Posterior vena cava (tissue), 2 donors: ENCODE measurements at regions not wholly inside any gene's neighbourhood (a gene's known extent, or its start where the extent isn't known, plus 50 kb on each side); places are given as distances from the start of the nearest gene placed in this dataset.
"Not testable (repeated sequence)": the region's sequence is repeated elsewhere in the genome, so short reads cannot be mapped to it uniquely, and the experiment has no call there.

ENCODE experiments used
- DNase-seq: peaks from one replicate; pipeline ENCODE4 v3.0.0-alpha.2; 2020; ENCODE audit warnings: low spot score
- intact Hi-C, 2 donors: fragments of 100-400 bp; cut with DNase I; formaldehyde crosslinking; loops; one replicate each; pipeline versions ENCODE4 v1.14.1 to v1.14.2; 2022 to 2023
- donor health status: DM: yes; HTN: yes; CAD: no.
- donor health status: DM: yes; HTN: yes; CAD: no.

DNA sequence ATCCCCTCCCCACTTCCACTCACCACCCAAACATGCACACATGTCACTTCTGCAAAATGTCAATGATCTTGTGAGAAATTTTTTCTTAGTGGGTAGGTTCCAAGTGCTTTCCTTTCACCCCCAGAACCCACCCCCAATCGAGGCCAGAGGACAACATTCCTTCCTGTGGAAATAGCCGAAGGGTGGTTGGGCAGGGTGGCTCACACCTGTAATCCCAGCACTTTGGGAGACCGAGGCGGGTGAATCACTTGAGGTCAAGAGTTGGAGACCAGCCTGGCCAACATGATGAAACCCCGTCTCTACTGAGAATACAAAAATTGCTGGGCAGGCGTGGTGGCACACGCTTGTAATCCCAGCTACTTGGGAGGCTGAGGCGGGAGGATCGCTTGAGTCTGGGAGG lies 208.7 kb downstream of the RAB11FIP4 start:
- peak; percentile 46 for DNase-seq
- intact Hi-C loops: not testable (repeated sequence)

GRCh38 chr17:31598921-31599571 lies 207.6 kb downstream of the RAB11FIP4 start:
- peak; percentile 76 for DNase-seq
- intact Hi-C loops: no loop called here

GRCh38 chr17:31598399-31598782 lies 206.9 kb downstream of the RAB11FIP4 start:
- intact Hi-C loops: no loop called here

GRCh38 chr17:31597646-31598398 lies 206.3 kb downstream of the RAB11FIP4 start:
- intact Hi-C loops: no loop called here
- peak; percentile 76 for DNase-seq

More at GRCh38 chr17:31598399-31598782, 206.9 kb downstream of the RAB11FIP4 start:
- no peak for DNase-seq

DNA sequence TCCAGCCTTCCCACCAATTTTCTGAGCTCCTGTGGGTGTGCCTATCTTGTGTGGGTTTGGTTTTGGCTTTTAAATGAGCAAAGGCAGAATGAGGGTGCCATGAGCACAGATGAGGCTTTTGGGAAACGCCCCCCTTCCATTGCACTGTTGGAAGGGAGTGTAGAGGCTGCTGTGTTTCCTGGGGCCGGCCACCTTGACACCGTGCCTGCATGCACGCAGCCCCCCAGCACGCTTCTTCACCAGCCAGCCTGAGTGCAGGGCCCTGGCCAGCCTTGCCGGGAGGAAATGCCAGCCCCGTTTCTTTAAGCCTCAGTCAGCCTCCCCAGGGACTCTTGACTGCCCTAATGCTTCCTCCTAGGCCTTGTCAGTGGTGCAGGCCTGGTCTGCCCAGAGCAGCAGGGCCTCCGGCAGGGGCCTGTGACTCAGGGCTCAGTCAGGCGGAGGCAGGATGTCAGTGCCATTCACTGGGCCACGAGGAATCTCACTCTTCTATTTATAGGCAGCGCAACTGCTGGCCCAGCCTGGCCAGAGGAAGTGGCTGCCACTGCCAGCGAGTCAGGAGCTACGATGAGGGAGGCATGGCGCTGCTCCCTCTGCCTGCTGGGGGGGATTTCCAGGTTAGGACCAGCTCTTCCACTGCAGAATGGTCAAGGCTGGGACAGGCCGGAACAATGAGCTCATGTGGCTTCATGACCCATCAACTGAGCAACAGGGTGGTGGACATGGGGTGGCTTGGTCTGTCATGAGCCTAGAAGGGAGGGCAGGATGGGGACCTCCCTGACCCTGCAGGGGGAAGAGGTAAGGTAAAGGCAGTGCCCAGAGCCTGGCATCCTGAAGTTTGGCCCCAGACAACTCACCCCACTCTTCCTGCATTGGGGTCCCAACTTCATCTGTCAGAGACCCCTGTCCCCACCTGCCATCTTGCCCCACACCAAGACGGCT lies 205.2 kb downstream of the RAB11FIP4 start:
- DNase-seq: peak; percentile 94

GRCh38 chr17:31595666-31596381 lies 204.3 kb downstream of the RAB11FIP4 start:
- intact Hi-C loops: no loop called here
- peak; percentile 60 for DNase-seq

More for the DNA sequence above, 205.2 kb downstream of the RAB11FIP4 start:
- intact Hi-C loops: no loop called here

DNA sequence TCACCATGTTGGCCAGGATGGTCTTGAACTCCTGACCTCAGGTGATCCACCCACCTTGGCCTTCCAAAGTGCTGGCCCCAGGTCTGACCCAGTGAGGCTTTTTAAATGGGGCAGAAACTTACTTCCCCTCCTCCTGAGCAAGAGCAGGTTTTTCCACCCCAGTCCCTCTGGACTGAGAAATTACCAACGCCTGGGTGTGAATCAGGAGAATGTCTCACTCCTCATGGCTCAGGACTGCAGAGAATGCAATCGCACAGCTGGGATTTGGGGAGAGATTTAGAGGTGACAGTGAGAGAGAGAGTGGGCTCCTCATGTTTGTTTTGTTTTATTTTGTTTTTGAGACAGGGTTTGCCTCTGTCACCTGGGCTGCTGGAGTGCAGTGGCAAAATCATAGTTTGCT lies 203.6 kb downstream of the RAB11FIP4 start:
- no peak for DNase-seq
- intact Hi-C loops: no loop called here

GRCh38 chr17:31594416-31594815 lies 202.9 kb downstream of the RAB11FIP4 start:
- DNase-seq: peak; percentile 15
- intact Hi-C loops: no loop called here

- intact Hi-C loops: no loop called here
- peak; percentile 74 for DNase-seq
Observed at GRCh38 chr17:31593806-31594205, 202.3 kb downstream of the RAB11FIP4 start.

GRCh38 chr17:31591924-31592323 lies 200.4 kb downstream of the RAB11FIP4 start:
- DNase-seq: no peak
- intact Hi-C loops: no loop called here

- DNase-seq: peak; percentile 48
- intact Hi-C loops: no loop called here
Observed at GRCh38 chr17:31588512-31588911, 197.0 kb downstream of the RAB11FIP4 start.

DNA sequence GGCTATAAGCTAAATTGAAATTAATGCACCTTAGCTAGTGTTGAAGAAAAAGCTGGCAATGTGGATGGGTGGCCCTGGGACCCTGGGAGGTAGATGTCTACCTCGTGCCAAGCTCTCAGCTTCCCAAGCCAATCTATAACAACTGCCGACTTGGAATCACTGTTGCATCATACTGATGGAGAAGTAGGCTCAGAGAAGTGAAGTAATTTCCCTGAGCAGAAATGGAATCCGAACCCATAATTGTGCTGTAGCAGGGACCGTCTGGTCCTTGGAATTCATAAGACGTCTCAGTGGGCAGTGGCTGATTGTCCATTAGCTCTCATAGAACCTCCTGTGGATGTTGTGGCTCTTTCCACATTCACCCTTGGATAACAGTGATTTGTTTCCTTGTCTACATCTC lies 196.6 kb downstream of the RAB11FIP4 start:
- intact Hi-C loops: no loop called here
- peak; percentile 11 for DNase-seq
